T-helper 2 cell treated with Interferon-gamma antibody and Interleukin-4, amounts not matched to agents 100 ng/mL and 5 ng/mL, for 36 hours (primary cell): ENCODE measurements at regions not wholly inside any gene's neighbourhood (a gene's known extent, or its start where the extent isn't known, plus 50 kb on each side); places are given as distances from the start of the nearest gene placed in this dataset.

ENCODE experiments used
- intact Hi-C: fragments of 100-400 bp; cut with micrococcal nuclease; formaldehyde crosslinking; loops from one replicate; pipeline ENCODE4 v1.15.1; 2023

DNA sequence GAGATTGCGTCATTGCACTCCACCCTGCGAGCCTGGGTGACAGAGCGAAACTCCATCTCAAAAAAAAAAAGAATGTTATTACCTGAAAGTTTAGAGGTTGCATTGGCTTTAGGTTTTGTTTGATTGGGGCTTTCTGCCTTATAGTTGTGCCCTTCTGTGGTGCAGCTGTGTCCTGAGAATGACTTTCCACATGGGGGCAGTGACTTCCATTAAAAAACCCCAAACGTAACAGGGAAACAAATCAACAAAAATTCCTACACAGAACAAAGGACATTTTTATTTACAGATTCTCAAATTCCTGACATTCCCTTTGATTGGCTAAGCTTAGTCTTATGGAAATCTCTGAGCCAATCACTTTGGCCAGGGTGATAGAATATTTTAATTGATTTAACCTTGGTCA, 154.1 kb upstream of the GPR149 start:
- intact Hi-C loops: no loop called here

DNA sequence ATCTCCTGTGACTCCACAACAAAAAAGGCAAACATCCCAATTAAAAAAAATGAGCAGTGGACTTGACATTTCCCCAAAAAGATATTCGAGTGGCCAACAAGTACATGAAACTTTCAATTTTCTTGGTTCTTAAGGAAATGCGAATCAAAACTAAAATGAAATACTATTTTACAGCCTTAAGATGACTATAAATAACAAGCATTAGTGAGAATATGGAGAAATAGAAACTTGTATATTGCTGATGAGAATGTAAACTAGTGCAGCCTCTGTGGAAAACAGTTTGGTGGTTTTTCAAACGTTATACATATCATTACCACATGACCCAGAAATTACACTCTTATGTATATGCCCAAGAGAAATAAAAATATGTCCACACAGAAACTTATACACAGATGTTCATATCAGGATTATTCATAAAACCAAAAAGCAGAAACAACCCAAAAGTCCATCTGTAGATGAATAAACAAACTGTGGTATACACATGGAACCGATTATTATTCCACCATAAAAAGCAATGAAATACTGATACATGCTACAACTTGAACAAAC, 153.2 kb upstream of the GPR149 start:
- intact Hi-C loops: no loop called here

DNA sequence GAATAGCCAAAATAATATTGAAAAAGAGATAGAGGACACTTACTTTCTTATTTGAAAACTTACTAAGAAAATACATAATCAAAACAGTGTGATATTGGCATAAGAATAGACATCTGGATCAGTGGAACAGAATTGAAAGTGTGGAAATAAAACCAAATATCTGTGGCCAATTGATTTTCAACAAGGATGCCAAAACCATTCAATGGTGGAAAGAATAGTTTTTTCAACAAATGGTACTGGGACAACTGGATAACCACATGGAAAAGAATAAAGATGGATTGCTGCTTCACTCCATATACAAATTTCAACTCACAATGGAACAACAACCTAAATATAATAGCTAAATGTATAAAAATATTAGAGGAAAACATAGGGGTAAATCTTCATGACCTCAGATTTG, 152.5 kb upstream of the GPR149 start:
- intact Hi-C loops: no loop called here

DNA sequence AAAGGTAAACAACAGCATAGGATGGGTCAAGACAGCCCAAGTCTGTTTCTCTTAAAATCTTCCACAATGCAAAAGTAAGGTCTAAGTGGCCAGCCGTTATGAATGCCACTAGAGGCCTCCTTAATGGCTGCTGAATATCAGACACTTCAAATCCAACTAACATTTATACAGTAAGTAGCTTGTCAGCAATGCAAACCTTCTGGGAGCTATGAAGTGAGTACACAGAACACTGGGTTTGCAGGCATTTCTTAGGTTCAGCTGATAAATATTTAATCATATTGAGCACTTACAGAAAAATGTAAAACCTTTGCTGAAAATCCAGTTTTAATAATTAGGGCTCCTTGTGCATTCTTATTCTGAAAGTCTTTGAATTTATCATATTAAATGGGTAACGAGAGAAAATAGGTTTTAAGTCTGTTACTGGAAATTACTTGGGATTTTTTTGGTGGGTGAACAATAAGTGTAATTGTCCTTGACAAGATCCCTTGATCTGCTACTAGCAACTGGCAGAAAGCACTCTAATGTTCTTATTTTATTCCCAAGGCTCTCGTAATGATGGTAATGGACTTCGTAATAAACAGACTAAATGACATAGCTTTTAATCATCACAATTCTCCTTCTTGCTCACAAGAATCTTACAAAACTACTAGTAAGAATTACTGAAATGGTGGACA, 141.7 kb upstream of the GPR149 start:
- intact Hi-C loops: no loop called here

DNA sequence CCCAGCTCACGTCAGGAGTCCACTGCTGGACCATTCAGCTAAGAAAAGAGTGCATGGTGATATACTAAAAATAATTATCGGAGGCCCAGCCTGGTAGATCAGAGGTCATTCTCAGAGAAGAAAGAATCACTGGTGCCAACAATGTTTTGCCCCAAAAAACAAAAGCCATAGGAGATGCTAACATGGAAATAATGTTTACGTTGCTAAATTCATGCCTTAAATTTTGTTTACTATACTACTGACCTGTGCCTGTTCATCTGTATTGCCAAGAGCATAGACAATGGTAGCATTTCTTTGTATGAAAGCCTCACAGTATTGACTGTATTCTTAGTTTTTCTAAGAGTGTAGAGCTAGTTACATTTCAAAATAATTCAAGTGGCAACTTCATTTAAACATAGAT, 138.1 kb upstream of the GPR149 start:
- intact Hi-C loops: no loop called here

DNA sequence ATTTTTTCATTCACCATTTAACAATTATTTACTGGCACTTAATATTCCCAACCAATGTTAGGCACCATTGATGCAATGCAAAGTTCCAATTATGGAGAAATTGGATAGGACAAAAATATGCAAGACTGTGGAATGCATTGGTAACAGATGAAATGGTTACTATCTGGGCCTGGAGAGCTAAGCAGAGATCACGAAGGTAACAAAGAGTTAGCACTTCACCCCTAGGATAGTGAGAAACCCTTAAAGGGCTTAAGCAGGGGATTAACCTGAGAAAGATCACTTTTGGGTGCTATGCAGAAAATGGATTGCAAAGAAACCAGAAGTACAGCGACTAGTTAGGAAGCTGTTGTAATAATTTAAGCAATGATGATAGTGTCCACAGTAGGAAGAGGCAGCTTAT, 129.6 kb upstream of the GPR149 start:
- intact Hi-C loops: no loop called here

DNA sequence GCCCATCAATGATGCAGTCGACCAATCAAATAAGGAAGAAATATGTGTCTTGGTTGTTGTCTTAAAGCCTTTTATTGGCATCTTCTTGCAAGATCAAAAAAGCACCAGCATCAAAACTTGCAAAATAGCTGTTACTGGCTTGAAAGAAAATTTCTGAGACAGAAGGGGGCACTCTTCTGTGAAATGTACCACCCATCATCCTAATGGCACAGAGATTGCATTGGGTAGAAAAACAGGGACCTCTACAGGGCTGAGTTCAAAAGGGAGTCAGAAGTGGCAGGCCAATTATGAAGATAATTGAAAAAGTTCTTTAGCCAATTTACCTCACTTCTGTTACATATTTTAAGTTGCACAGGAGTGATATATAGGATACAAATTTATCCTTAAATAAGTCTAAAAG, 122.3 kb upstream of the GPR149 start:
- intact Hi-C loops: no loop called here

- intact Hi-C loops: no loop called here
These were observed 119.4 kb upstream of the GPR149 start for GRCh38 chr3:154549391-154549790.

- intact Hi-C loops: no loop called here
These were observed 118.4 kb upstream of the GPR149 start for GRCh38 chr3:154548341-154548740.

- intact Hi-C loops: no loop called here
These were observed 112.8 kb upstream of the GPR149 start for GRCh38 chr3:154542837-154543236.

GRCh38 chr3:154540950-154541604, 111.1 kb upstream of the GPR149 start:
- intact Hi-C loops: no loop called here

- intact Hi-C loops: no loop called here
These were observed 108.8 kb upstream of the GPR149 start for GRCh38 chr3:154538566-154539360.

DNA sequence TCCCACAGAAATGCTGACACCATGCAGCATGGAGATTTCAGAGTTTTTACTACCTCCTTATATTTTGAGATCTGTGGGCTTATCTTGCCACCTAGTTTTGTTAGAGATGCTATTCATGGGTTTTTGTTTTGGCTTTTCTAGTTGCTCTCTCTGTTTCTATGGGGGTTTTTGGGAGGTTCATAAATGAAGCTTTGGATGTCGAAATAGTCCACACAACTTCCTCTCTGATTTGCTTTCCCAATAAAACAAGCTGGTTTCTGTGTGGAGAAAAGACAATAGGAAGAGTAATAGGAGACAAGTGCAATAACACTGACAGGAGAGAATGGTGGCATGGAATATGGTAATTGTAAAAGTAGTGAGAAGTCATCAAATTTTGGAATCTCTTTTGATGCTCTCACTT, 106.8 kb upstream of the GPR149 start:
- intact Hi-C loops: no loop called here

GRCh38 chr3:154522036-154522602, 92.1 kb upstream of the GPR149 start:
- intact Hi-C loops: no loop called here

GRCh38 chr3:154517404-154517803, 87.4 kb upstream of the GPR149 start:
- intact Hi-C loops: no loop called here

DNA sequence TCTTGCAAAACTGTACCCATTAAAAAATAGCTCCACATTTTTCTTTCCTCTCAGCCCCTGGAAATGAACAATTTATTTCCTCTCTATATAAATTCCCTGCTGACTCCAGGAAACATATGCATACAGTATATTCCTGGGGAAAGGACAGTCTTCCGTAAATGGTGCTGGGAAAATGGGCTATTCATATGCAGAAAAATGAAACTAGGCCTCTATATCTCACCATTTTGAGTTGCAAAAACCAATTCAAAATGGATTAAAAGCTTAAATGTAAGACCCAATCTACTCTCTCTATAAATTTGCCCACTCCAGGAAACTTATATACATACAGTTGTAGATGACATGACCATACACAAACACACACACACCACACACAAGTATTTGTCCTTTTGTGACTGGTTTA, 85.9 kb upstream of the GPR149 start:
- intact Hi-C loops: no loop called here

DNA sequence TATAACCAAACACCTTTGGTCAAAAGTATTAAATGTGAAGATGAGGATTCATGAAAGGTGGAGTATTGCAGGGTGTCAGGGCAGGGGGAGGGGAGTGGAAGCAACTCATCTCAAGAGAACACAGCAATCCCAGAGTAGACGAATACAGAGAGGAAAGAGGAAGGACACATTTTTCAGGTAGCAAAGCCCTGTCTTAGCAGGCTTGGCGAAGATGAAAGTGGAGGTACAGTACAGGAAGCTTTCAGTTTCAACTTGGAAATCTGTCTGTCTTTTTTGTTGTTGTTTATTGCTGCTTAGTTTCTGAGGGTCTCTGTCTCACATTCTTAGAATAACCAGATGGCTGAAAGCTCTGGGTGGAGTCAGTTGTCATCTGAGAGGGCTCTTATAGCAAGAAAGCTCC, 80.8 kb upstream of the GPR149 start:
- intact Hi-C loops: no loop called here

DNA sequence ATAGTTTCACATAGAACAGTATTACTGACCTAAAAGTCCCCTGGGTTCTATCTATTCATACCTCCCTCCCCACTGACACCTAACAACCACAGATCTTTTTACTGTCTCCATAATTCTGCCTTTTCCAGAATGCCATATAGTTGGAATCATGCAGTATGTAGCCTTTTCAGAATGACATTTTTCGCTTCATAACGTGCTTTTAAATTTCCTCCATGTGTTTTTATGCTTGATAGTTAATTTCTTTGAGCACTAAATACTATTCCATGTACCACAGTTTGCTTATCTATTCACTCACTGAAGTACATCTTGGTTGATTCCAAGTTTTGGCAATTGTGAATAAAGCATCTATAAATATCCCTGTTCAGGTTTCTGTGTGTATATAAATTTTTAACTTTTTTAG, 77.7 kb upstream of the GPR149 start:
- intact Hi-C loops: no loop called here

- intact Hi-C loops: no loop called here
These were observed 67.0 kb upstream of the GPR149 start for GRCh38 chr3:154496978-154497377.

DNA sequence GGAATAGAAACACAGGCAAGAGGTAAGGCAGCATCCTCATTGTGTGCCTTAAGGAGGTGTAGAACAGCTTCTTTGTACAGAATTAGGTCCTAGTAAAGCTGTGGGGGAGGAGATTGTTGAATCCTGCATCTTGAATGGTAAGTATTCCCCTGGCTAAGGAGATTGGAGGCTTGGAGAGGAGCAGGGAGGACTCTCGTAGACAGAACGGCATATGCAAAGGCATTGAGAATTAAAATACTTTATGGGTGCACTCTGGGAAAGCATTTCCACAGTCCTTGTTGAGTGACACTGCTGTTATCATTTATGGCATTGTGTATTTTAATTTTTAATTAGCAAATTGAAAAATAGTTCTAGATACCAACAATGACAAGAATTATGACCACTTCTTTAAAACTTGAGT, 66.5 kb upstream of the GPR149 start:
- intact Hi-C loops: no loop called here

DNA sequence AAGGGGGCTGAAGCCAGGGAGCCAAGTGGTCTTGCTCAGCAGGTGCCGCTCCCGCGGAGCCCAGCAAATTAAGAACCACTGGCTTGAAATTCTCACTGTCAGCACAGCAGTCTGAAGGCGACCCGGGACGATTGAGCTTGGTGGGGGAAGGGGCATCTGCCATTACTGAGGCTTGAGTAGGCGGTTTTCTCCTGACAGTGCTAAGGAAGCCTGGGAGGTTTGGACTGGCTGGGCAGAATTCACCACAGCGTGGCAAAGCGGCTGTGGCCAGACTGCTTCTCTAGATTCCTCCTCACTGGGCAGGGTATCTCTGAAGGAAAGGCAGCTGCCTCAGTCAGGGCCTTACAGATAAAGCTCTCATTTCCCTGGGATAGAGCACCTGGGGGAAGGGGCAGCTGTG, 57.0 kb upstream of the GPR149 start:
- intact Hi-C loops: no loop called here

- intact Hi-C loops: no loop called here
These were observed 52.5 kb upstream of the GPR149 start for GRCh38 chr3:154482507-154482906.
